A549 (cell line): ENCODE measurements at regions not wholly inside any gene's neighbourhood (a gene's known extent, or its start where the extent isn't known, plus 50 kb on each side); places are given as distances from the start of the nearest gene placed in this dataset.

Experiments used
- ATAC-seq, 2 experiments: fragments of 200-7000 bp in 1 of 2; fragments of >200 bp in 1 of 2; cut with Nextera tagmentation in 1 of 2; cut with Tn5 transposase in 1 of 2; 3 replicates each; pipeline versions ENCODE4 v1.8.0 to v1.9.1; 2018 to 2020; ENCODE audit warnings: mild to moderate bottlenecking in 1 of 2, moderate library complexity in 1 of 2
- CTCF ChIA-PET: fragments of 300-600 bp; sonication (Branson Sonifier 250); formaldehyde crosslinking; extraction: SDS; loops from one replicate; lab custom pipeline; 2021; ENCODE audit warnings: antibody characterized with exemption, inconsistent platforms; lab: Yijun Ruan, JAX
- POLR2A ChIA-PET: fragments of 350-600 bp; formaldehyde crosslinking; extraction: SDS; loops from one replicate; lab custom pipeline; 2021; ENCODE audit warnings: antibody characterized with exemption, inconsistent platforms; lab: Yijun Ruan, JAX
- DNase-seq, 2 experiments: peaks; one replicate each; pipeline versions ENCODE4 v3.0.0 to v3.0.0-alpha.2; 2011 to 2016; ENCODE audit warnings: low read depth in 1 of 2, low spot score in 1 of 2
- FAIRE-seq: peaks from 2 replicates; lab custom pipeline; 2011; peaks lifted over from hg19 to GRCh38; lab: Jason Lieb, UNC
- H3K27ac ChIP-seq, 2 experiments: fragments of >200 bp; sonication (Bioruptor Twin); formaldehyde crosslinking; 3 replicates each; pipeline ENCODE4 v1.5.1; 2016 to 2017
- H3K4me1 ChIP-seq: fragments of >200 bp; sonication (Bioruptor Twin); formaldehyde crosslinking; 3 replicates; pipeline ENCODE4 v1.6.1; 2016
- H3K4me2 ChIP-seq: fragments of >200 bp; sonication (Bioruptor Twin); formaldehyde crosslinking; 3 replicates; pipeline ENCODE4 v1.6.1; 2016
- H3K4me3 ChIP-seq: fragments of >200 bp; sonication (Bioruptor Twin); formaldehyde crosslinking; 3 replicates; pipeline ENCODE4 v1.5.1; 2016
- H3K9me3 ChIP-seq: fragments of >200 bp; sonication (Bioruptor Twin); formaldehyde crosslinking; 3 replicates; pipeline ENCODE4 v1.6.1; 2016
- BHLHE40 ChIP-seq: IDR thresholded peaks from 2 replicates; pipeline ENCODE4 v1.6.1; 2012; ENCODE audit warnings: low read depth, low read length, inconsistent platforms
- CBX2 ChIP-seq: fragments of 200-600 bp; sonication (generic); IDR thresholded peaks from 2 replicates; pipeline ENCODE4 v1.6.1; 2016; ENCODE audit warnings: low read depth, mild to moderate bottlenecking, borderline replicate concordance
- CBX8 ChIP-seq: fragments of 200-600 bp; sonication (generic); IDR thresholded peaks from 2 replicates; pipeline ENCODE4 v1.6.1; 2016
- CHD2 ChIP-seq: fragments of 150-350 bp; IDR thresholded peaks from 2 replicates; pipeline ENCODE4 v1.6.1; 2014; ENCODE audit warnings: low read length; ENCODE audit not compliant: partially characterized antibody
- FOXS1 ChIP-seq: fragments of 250-450 bp; sonication (Bioruptor Pico); IDR thresholded peaks from 2 replicates; pipeline ENCODE4 v1.5.0; 2020; ENCODE audit warnings: mild to moderate bottlenecking, moderate library complexity
- HOXA7 ChIP-seq: fragments of 250-450 bp; sonication (Bioruptor Pico); IDR thresholded peaks from 2 replicates; pipeline ENCODE4 v1.5.0; 2020; ENCODE audit warnings: mild to moderate bottlenecking, moderate library complexity
- HOXB13 ChIP-seq: fragments of 250-450 bp; sonication (Bioruptor Pico); IDR thresholded peaks from 2 replicates; pipeline ENCODE4 v1.5.0; 2020; ENCODE audit warnings: low read depth, mild to moderate bottlenecking, moderate library complexity
- HOXB5 ChIP-seq: fragments of 250-450 bp; sonication (Bioruptor Pico); IDR thresholded peaks from 2 replicates; pipeline ENCODE4 v1.5.0; 2020; ENCODE audit warnings: mild to moderate bottlenecking, moderate library complexity
- JUN ChIP-seq, 2 experiments: fragments of >200 bp; sonication (Bioruptor Twin); formaldehyde crosslinking; IDR thresholded peaks; 2 replicates in 1 of 2; 3 replicates in 1 of 2; pipeline ENCODE4 v1.6.1; 2016 to 2017
- MAFK ChIP-seq: fragments of 450-650 bp; IDR thresholded peaks from 2 replicates; pipeline ENCODE4 v1.6.1; 2014; ENCODE audit not compliant: partially characterized antibody
- MYC ChIP-seq: IDR thresholded peaks from 2 replicates; pipeline ENCODE4 v1.6.1; 2012; ENCODE audit warnings: mild to moderate bottlenecking, inconsistent platforms, low read length, improper control_type of control experiment, borderline replicate concordance
- NR3C1 ChIP-seq: fragments of >200 bp; sonication (Bioruptor Twin); formaldehyde crosslinking; IDR thresholded peaks from 3 replicates; pipeline ENCODE4 v1.6.1; 2017
- PHF8 ChIP-seq: fragments of 200-600 bp; sonication (generic); IDR thresholded peaks from 2 replicates; pipeline ENCODE4 v1.6.1; 2016; ENCODE audit warnings: low read depth, mild to moderate bottlenecking, antibody characterized with exemption, moderate library complexity, borderline replicate concordance
- POLR2A ChIP-seq: IDR thresholded peaks from 2 replicates; pipeline ENCODE4 v1.6.1; 2012; ENCODE audit warnings: mild to moderate bottlenecking, low read length
- POLR2AphosphoS2 ChIP-seq: conservative IDR thresholded peaks from 2 replicates; pipeline ENCODE4 v1.6.1; 2012; ENCODE audit warnings: low read length, improper control_type of control experiment, inconsistent platforms
- RCOR1 ChIP-seq: fragments of 150-350 bp; IDR thresholded peaks from 2 replicates; pipeline ENCODE4 v1.6.1; 2014; ENCODE audit warnings: antibody characterized with exemption, low read length, low read depth
- RFX5 ChIP-seq: fragments of 450-650 bp; IDR thresholded peaks from 2 replicates; pipeline ENCODE4 v1.7.1; 2014; ENCODE audit warnings: antibody characterized with exemption, mild to moderate bottlenecking, moderate library complexity
- RNF2 ChIP-seq: fragments of 200-600 bp; sonication (generic); IDR thresholded peaks from 2 replicates; pipeline ENCODE4 v1.6.1; 2016; ENCODE audit warnings: low read depth, mild to moderate bottlenecking, antibody characterized with exemption, moderate library complexity, borderline replicate concordance
- SMC3 ChIP-seq: fragments of >200 bp; sonication (Bioruptor Twin); formaldehyde crosslinking; IDR thresholded peaks from 3 replicates; pipeline ENCODE4 v1.6.1; 2018; ENCODE audit warnings: inconsistent platforms
- SREBF2 ChIP-seq: fragments of 450-650 bp; IDR thresholded peaks from 2 replicates; pipeline ENCODE4 v1.6.1; 2014; ENCODE audit warnings: mild to moderate bottlenecking, moderate library complexity
- TP53 ChIP-seq: fragments of 250-450 bp; sonication (Bioruptor Pico); IDR thresholded peaks from 2 replicates; pipeline ENCODE4 v1.5.0; 2021; ENCODE audit warnings: mild to moderate bottlenecking, moderate library complexity
- ZC3H11A ChIP-seq: fragments of 450-650 bp; IDR thresholded peaks from 2 replicates; pipeline ENCODE4 v1.6.1; 2014; ENCODE audit warnings: antibody characterized with exemption, mild to moderate bottlenecking
- WGBS: methylation state at CpG from one replicate; pipeline ENCODE4 v1.1.6; 2017; ENCODE audit errors: missing lambda C conversion rate; 5-methylcytosine and 5-hydroxymethylcytosine counted together
- TF ChIP-seq, protein P1 (sequence below): fragments of 250-450 bp; sonication (Bioruptor Pico); IDR thresholded peaks from 2 replicates; pipeline ENCODE4 v1.5.0; 2021; ENCODE audit warnings: mild to moderate bottlenecking, moderate library complexity, borderline replicate concordance
- TF ChIP-seq, protein P2 (sequence below): fragments of 150-350 bp; IDR thresholded peaks from 2 replicates; pipeline ENCODE4 v1.6.1; 2014; ENCODE audit warnings: low read depth, mild to moderate bottlenecking, low read length
- TF ChIP-seq, protein P3 (sequence below): fragments of 450-650 bp; IDR thresholded peaks from 2 replicates; pipeline ENCODE4 v1.6.1; 2014; ENCODE audit warnings: antibody characterized with exemption

DNA sequence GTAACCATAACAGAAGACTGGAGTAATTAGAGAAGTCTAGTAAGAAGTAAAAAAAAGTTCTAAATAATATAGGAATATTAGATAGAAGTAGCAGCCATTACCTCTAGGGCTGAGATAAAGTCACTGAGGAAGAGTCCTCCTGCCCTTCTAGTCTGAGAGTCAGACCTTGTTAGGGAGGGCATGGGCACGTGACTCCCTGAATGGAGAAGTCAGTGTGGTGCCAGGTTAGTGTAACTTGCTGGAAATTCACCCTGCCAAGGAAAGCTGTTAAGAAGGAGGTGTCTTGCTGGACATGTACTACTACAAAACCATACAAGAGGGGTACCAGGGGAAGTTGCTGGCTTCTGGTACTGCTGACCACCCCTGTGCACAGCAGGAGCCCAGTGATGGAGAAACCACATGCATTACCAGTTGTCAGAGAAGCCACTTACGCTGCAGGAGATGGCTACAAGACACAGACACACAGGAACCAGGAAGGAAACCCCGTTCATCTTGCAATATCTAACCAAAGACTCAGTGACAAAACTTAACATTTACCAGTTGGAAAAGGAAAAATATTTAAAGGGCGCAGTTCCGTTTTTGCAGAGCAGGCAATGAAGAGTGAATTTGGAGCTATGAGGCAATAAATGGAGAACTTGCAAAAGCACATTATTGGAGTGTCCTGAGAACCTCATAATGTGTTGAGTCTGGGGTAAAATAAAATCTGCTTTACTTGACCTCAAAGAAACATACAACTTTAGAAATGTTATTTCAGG lies 77.2 kb upstream of the TLK1 start:
- H3K4me3 ChIP-seq = no peak overlapping the region
- DNase-seq (no peak), ATAC-seq (no peak), FAIRE-seq (no peak)
- ChIA-PET POLR2A (no interaction called here), CTCF (interaction anchor here (0.8 kb wide), 1 partner anchor 14 kb away, joined by 4 read pairs; no protein-coding TSS in a partner anchor)
- H3K9me3 ChIP-seq = no peaks in the 10 kb centered on the region
- TF ChIP-seq PHF8 (no peak), SMC3 (no peak), TP53 (CRISPR knock-in tag) (no peak), RCOR1 (no peak), CBX8 (no peak), CBX2 (no peak), HOXB13 (no peak), RNF2 (no peak), HOXA7 (CRISPR knock-in tag) (no peak), POLR2A (no peak)
- TF ChIP-seq, protein P1, sequence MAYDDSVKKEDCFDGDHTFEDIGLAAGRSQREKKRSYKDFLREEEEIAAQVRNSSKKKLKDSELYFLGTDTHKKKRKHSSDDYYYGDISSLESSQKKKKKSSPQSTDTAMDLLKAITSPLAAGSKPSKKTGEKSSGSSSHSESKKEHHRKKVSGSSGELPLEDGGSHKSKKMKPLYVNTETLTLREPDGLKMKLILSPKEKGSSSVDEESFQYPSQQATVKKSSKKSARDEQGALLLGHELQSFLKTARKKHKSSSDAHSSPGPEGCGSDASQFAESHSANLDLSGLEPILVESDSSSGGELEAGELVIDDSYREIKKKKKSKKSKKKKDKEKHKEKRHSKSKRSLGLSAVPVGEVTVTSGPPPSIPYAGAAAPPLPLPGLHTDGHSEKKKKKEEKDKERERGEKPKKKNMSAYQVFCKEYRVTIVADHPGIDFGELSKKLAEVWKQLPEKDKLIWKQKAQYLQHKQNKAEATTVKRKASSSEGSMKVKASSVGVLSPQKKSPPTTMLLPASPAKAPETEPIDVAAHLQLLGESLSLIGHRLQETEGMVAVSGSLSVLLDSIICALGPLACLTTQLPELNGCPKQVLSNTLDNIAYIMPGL (CRISPR knock-in tag) = no peak
- H3K4me2 ChIP-seq = no peak overlapping the region
- H3K4me1 ChIP-seq = no peaks in the 10 kb centered on the region
- no peak overlapping the region for H3K27ac ChIP-seq
- 72% methylated on average over 5 of the region's 5 CpGs for WGBS

DNA sequence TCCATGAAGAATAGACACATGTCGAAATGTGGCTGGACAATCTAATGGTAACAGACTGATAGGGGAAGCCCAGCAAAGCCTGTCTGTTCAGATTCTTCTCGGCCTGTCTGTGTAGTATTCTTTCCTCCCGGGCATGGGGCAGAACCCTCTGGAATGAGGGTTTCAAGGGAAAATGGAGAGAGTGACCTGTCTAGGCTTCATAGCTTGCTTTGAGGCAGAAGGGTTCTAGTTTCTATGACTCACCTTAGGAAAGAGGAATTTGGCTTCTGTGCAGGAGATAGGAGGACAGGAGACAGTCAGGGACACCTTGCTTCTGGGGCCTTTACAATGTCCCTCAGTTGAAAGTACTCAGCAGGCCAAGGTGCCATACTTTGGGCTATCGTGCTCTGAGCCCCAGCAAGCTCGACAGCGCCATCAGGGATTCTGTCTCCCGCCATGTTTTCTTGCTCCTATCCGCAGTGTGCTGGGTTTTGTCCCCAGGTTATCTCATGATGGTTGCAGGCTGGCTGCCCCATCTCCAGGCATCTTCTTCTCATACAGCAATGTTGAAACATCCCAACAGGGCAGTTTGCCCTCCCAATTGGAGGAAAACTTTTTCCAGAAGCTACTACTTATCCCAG lies 74.7 kb upstream of the TLK1 start:
- POLR2A ChIA-PET = no interaction called here

More for the DNA sequence above, 74.7 kb upstream of the TLK1 start:
- H3K9me3 ChIP-seq = no peaks in the 10 kb centered on the region
- DNase-seq = no peak
- no peak for ATAC-seq
- no peak overlapping the region for H3K4me2 ChIP-seq
- H3K4me1 ChIP-seq = no peaks in the 10 kb centered on the region
- no peak overlapping the region for H3K4me3 ChIP-seq
- CTCF ChIA-PET = interaction anchor here (1.6 kb wide), 1 partner anchor 21 kb away, joined by 3 read pairs; no protein-coding TSS in a partner anchor
- H3K27ac ChIP-seq = no peak overlapping the region
- no peak for FAIRE-seq
- TF ChIP-seq TP53 (CRISPR knock-in tag) (no peak), SREBF2 (no peak), RFX5 (no peak), POLR2AphosphoS2 (no peak), BHLHE40 (no peak), HOXA7 (CRISPR knock-in tag) (no peak), MYC (no peak), HOXB5 (CRISPR knock-in tag) (no peak), MAFK (no peak), ZC3H11A (no peak), FOXS1 (CRISPR knock-in tag) (no peak), NR3C1 (no peak), POLR2A (no peak), CHD2 (no peak), JUN (IDR thresholded peaks at IDR 0.05) (no peak)
- TF ChIP-seq, protein P2, sequence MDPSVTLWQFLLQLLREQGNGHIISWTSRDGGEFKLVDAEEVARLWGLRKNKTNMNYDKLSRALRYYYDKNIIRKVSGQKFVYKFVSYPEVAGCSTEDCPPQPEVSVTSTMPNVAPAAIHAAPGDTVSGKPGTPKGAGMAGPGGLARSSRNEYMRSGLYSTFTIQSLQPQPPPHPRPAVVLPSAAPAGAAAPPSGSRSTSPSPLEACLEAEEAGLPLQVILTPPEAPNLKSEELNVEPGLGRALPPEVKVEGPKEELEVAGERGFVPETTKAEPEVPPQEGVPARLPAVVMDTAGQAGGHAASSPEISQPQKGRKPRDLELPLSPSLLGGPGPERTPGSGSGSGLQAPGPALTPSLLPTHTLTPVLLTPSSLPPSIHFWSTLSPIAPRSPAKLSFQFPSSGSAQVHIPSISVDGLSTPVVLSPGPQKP = no peak
- TF ChIP-seq, protein P1 (CRISPR knock-in tag) = no peak
- TF ChIP-seq, protein P3, sequence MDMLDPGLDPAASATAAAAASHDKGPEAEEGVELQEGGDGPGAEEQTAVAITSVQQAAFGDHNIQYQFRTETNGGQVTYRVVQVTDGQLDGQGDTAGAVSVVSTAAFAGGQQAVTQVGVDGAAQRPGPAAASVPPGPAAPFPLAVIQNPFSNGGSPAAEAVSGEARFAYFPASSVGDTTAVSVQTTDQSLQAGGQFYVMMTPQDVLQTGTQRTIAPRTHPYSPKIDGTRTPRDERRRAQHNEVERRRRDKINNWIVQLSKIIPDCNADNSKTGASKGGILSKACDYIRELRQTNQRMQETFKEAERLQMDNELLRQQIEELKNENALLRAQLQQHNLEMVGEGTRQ = no peak
- 81% methylated on average over 8 of the region's 8 CpGs for WGBS
